ENCODE measurements at regions not wholly inside any gene's neighbourhood (a gene's known extent, or its start where the extent isn't known, plus 50 kb on each side); places are given as distances from the start of the nearest gene placed in this dataset.

GRCh38 chr3:159679900-159680299 lies 308.7 kb upstream of the IL12A start:
- TF ChIP-seq, protein P1, sequence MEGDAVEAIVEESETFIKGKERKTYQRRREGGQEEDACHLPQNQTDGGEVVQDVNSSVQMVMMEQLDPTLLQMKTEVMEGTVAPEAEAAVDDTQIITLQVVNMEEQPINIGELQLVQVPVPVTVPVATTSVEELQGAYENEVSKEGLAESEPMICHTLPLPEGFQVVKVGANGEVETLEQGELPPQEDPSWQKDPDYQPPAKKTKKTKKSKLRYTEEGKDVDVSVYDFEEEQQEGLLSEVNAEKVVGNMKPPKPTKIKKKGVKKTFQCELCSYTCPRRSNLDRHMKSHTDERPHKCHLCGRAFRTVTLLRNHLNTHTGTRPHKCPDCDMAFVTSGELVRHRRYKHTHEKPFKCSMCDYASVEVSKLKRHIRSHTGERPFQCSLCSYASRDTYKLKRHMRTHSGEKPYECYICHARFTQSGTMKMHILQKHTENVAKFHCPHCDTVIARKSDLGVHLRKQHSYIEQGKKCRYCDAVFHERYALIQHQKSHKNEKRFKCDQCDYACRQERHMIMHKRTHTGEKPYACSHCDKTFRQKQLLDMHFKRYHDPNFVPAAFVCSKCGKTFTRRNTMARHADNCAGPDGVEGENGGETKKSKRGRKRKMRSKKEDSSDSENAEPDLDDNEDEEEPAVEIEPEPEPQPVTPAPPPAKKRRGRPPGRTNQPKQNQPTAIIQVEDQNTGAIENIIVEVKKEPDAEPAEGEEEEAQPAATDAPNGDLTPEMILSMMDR (IDR thresholded peaks at IDR 0.05): no peak
- TF ChIP-seq EZH2phosphoT487 (IDR thresholded peaks at IDR 0.05) (no peak), EZH2 (IDR thresholded peaks at IDR 0.05) (no peak)
